ENCODE measurements at regions not wholly inside any gene's neighbourhood (a gene's known extent, or its start where the extent isn't known, plus 50 kb on each side); places are given as distances from the start of the nearest gene placed in this dataset.
A peak's percentile ranks its signal among the peaks of the same experiment; 100 is the strongest.

- DNase-seq (ENCODE audit: low spot score in 2 of 2) (no peak), ATAC-seq (no peak)
- H3K36me3 Mint-ChIP-seq, result no peaks in the 10 kb centered on the region
- peaks cover 4% of the 10 kb centered on the region for H3K4me1 Mint-ChIP-seq
- H3K4me3 Mint-ChIP-seq, result no peak overlapping the region
- no peaks in the 10 kb centered on the region for H3K9me3 Mint-ChIP-seq
- H3K27ac Mint-ChIP-seq, result no peak overlapping the region
Observed at GRCh38 chr20:23153696-23154341, 67.7 kb upstream of the CD93 start.

GRCh38 chr20:23152902-23153301 is 66.8 kb upstream of the CD93 start:
- H3K27ac Mint-ChIP-seq, result no peak overlapping the region
- ATAC-seq (no peak), DNase-seq (ENCODE audit: low spot score in 2 of 2) (no peak)
- H3K4me3 Mint-ChIP-seq, result no peak overlapping the region
- no peaks in the 10 kb centered on the region for H3K36me3 Mint-ChIP-seq
- peaks cover 8% of the 10 kb centered on the region for H3K4me1 Mint-ChIP-seq
- H3K9me3 Mint-ChIP-seq, result no peaks in the 10 kb centered on the region

- Mint-ChIP-seq H3K4me3 (no peak overlapping the region), H3K9me3 (no peaks in the 10 kb centered on the region), H3K27ac (no peak overlapping the region), H3K36me3 (no peaks in the 10 kb centered on the region), H3K4me1 (peaks cover 13% of the 10 kb centered on the region)
- no peak for DNase-seq (ENCODE audit: low spot score in 2 of 2)
- no peak for ATAC-seq
Observed at GRCh38 chr20:23152308-23152892, 66.3 kb upstream of the CD93 start.

- peaks cover 13% of the 10 kb centered on the region for H3K4me1 Mint-ChIP-seq
- H3K36me3 Mint-ChIP-seq, result no peaks in the 10 kb centered on the region
- DNase-seq (ENCODE audit: low spot score in 2 of 2), result no peak
- no peaks in the 10 kb centered on the region for H3K9me3 Mint-ChIP-seq
- no peak for ATAC-seq
- no peak overlapping the region for H3K4me3 Mint-ChIP-seq
- no peak overlapping the region for H3K27ac Mint-ChIP-seq
Observed at GRCh38 chr20:23151885-23152284, 65.8 kb upstream of the CD93 start.

- DNase-seq (ENCODE audit: low spot score in 2 of 2) (no peak), ATAC-seq (no peak)
- Mint-ChIP-seq H3K36me3 (no peaks in the 10 kb centered on the region), H3K4me3 (no peak overlapping the region), H3K27ac (no peak overlapping the region), H3K9me3 (no peaks in the 10 kb centered on the region), H3K4me1 (peaks cover 13% of the 10 kb centered on the region)
Observed at GRCh38 chr20:23151008-23151703, 65.0 kb upstream of the CD93 start.

GRCh38 chr20:23150304-23151007 is 64.3 kb upstream of the CD93 start:
- no peak overlapping the region for H3K27ac Mint-ChIP-seq
- H3K4me1 Mint-ChIP-seq, result peaks cover 13% of the 10 kb centered on the region

GRCh38 chr20:23149623-23150279 is 63.6 kb upstream of the CD93 start:
- DNase-seq (ENCODE audit: low spot score in 2 of 2), result no peak
- H3K9me3 Mint-ChIP-seq, result no peaks in the 10 kb centered on the region
- peaks cover 12% of the 10 kb centered on the region for H3K4me1 Mint-ChIP-seq
- no peak overlapping the region for H3K27ac Mint-ChIP-seq
- ATAC-seq, result no peak
- no peaks in the 10 kb centered on the region for H3K36me3 Mint-ChIP-seq
- H3K4me3 Mint-ChIP-seq, result no peak overlapping the region

More at GRCh38 chr20:23150304-23151007, 64.3 kb upstream of the CD93 start:
- Mint-ChIP-seq H3K36me3 (no peaks in the 10 kb centered on the region), H3K9me3 (no peaks in the 10 kb centered on the region), H3K4me3 (no peak overlapping the region)
- no peak for ATAC-seq
- no peak for DNase-seq (ENCODE audit: low spot score in 2 of 2)

- peaks cover 8% of the 10 kb centered on the region for H3K4me1 Mint-ChIP-seq
- no peak overlapping the region for H3K4me3 Mint-ChIP-seq
- H3K36me3 Mint-ChIP-seq, result no peaks in the 10 kb centered on the region
- no peak for ATAC-seq
- H3K27ac Mint-ChIP-seq, result no peak overlapping the region
- no peak for DNase-seq (ENCODE audit: low spot score in 2 of 2)
- no peaks in the 10 kb centered on the region for H3K9me3 Mint-ChIP-seq
Observed at GRCh38 chr20:23148731-23149570, 62.8 kb upstream of the CD93 start.

GRCh38 chr20:23147964-23148730 is 62.0 kb upstream of the CD93 start:
- ATAC-seq (peak; percentile 91), DNase-seq (ENCODE audit: low spot score in 2 of 2) (peak in 1 of 2 donors; percentile 69)
- Mint-ChIP-seq H3K27ac (peak overlapping the region; percentile 2), H3K4me3 (peak overlapping the region; percentile 10), H3K4me1 (peaks cover 11% of the 10 kb centered on the region), H3K9me3 (no peaks in the 10 kb centered on the region), H3K36me3 (no peaks in the 10 kb centered on the region)

GRCh38 chr20:23147647-23147963 is 61.5 kb upstream of the CD93 start:
- peak overlapping the region; percentile 2 for H3K27ac Mint-ChIP-seq
- H3K4me3 Mint-ChIP-seq, result peak overlapping the region; percentile 10
- H3K4me1 Mint-ChIP-seq, result peaks cover 16% of the 10 kb centered on the region
- no peak for DNase-seq (ENCODE audit: low spot score in 2 of 2)
- ATAC-seq, result no peak
- H3K9me3 Mint-ChIP-seq, result no peaks in the 10 kb centered on the region
- no peaks in the 10 kb centered on the region for H3K36me3 Mint-ChIP-seq

- Mint-ChIP-seq H3K9me3 (no peaks in the 10 kb centered on the region), H3K27ac (peak overlapping the region; percentile 2), H3K4me3 (no peak overlapping the region), H3K4me1 (peaks cover 22% of the 10 kb centered on the region), H3K36me3 (no peaks in the 10 kb centered on the region)
- no peak for DNase-seq (ENCODE audit: low spot score in 2 of 2)
- ATAC-seq, result no peak
Observed at GRCh38 chr20:23146857-23147637, 60.9 kb upstream of the CD93 start.

GRCh38 chr20:23146181-23146580 is 60.1 kb upstream of the CD93 start:
- H3K27ac Mint-ChIP-seq, result no peak overlapping the region
- peaks cover 29% of the 10 kb centered on the region for H3K4me1 Mint-ChIP-seq
- no peaks in the 10 kb centered on the region for H3K9me3 Mint-ChIP-seq
- H3K36me3 Mint-ChIP-seq, result no peaks in the 10 kb centered on the region
- ATAC-seq, result no peak
- DNase-seq (ENCODE audit: low spot score in 2 of 2), result no peak
- H3K4me3 Mint-ChIP-seq, result no peak overlapping the region

- no peaks in the 10 kb centered on the region for H3K9me3 Mint-ChIP-seq
- H3K4me3 Mint-ChIP-seq, result no peak overlapping the region
- no peaks in the 10 kb centered on the region for H3K36me3 Mint-ChIP-seq
- peaks cover 29% of the 10 kb centered on the region for H3K4me1 Mint-ChIP-seq
- H3K27ac Mint-ChIP-seq, result no peak overlapping the region
- DNase-seq (ENCODE audit: low spot score in 2 of 2) (no peak), ATAC-seq (no peak)
Observed at GRCh38 chr20:23145281-23145700, 59.2 kb upstream of the CD93 start.
